ENCODE measurements at regions not wholly inside any gene's neighbourhood (a gene's known extent, or its start where the extent isn't known, plus 50 kb on each side); places are given as distances from the start of the nearest gene placed in this dataset.

GRCh38 chr5:176724472-176724871 is 77.2 kb downstream of the TSPAN17 start:
- no peak overlapping the region for H3K4me3 ChIP-seq (ENCODE audit: low read depth in 2 of 2, low read length in 2 of 2)
- ATAC-seq = no peak
- intact Hi-C loops (cut with micrococcal nuclease; ENCODE audit: unreplicated experiment) = no loop called here

GRCh38 chr5:176725521-176726280 is 78.4 kb downstream of the TSPAN17 start:
- intact Hi-C loops (cut with micrococcal nuclease; ENCODE audit: unreplicated experiment) = no loop called here
- no peak for DNase-seq (ENCODE audit: low read depth, low spot score)
- Histone ChIP-seq H3K9me3 (ENCODE audit: control insufficient read depth, insufficient read depth, low read depth, low read length) (no peaks in the 10 kb centered on the region), H3K4me1 (ENCODE audit: control insufficient read depth, insufficient read depth, low read length) (no peaks in the 10 kb centered on the region), H3K27me3 (ENCODE audit: control insufficient read depth, insufficient read depth, low read length) (no peaks in the 10 kb centered on the region), H3K4me3 (ENCODE audit: low read depth in 2 of 2, low read length in 2 of 2) (no peak overlapping the region), H3K36me3 (ENCODE audit: control insufficient read depth, insufficient read depth, low read length) (no peaks in the 10 kb centered on the region), H3K27ac (ENCODE audit: low read length) (no peak overlapping the region)
- POLR2A ChIA-PET = no interaction called here
- ATAC-seq = no peak
- TF ChIP-seq TCF7L2 (IDR thresholded peaks at IDR 0.05; ENCODE audit: low read depth, low read length) (no peak), SIN3A (IDR thresholded peaks at IDR 0.05; ENCODE audit: borderline replicate concordance, insufficient read depth, low read depth, low read length) (no peak), REST (IDR thresholded peaks at IDR 0.05; ENCODE audit: insufficient read depth in 1 of 2, low read depth in 2 of 2, low read length in 1 of 2) (no peak), CTCF (IDR thresholded peaks at IDR 0.05) (no peak), POLR2AphosphoS5 (IDR thresholded peaks at IDR 0.05; ENCODE audit: low read depth, low read length) (no peak)
- CTCF ChIA-PET = interaction anchor here (0.6 kb wide), 2 partner anchors 100 to 128 kb away, joined by 3 to 9 read pairs; no protein-coding TSS in a partner anchor
- BruUV-seq (replicated peaks) = no TSS peak
- in situ Hi-C loops (cut with HindIII; ENCODE audit: low pct_unique_long_range_greater_than_20kb, low sequenced_read_pairs) = no loop called here

More at GRCh38 chr5:176724472-176724871, 77.2 kb downstream of the TSPAN17 start:
- in situ Hi-C loops (cut with HindIII; ENCODE audit: low pct_unique_long_range_greater_than_20kb, low sequenced_read_pairs) = no loop called here
- DNase-seq (ENCODE audit: low read depth, low spot score) = no peak
- ChIA-PET POLR2A (interaction anchor here (0.5 kb wide), 1 partner anchor 270 kb away, joined by 19 read pairs; no protein-coding TSS in a partner anchor), CTCF (interaction anchor here (0.6 kb wide), 1 partner anchor 304 kb away, joined by 7 read pairs; no protein-coding TSS in a partner anchor)
- no peaks in the 10 kb centered on the region for H3K4me1 ChIP-seq (ENCODE audit: control insufficient read depth, insufficient read depth, low read length)
- H3K36me3 ChIP-seq (ENCODE audit: control insufficient read depth, insufficient read depth, low read length) = no peaks in the 10 kb centered on the region
- TF ChIP-seq SIN3A (IDR thresholded peaks at IDR 0.05; ENCODE audit: borderline replicate concordance, insufficient read depth, low read depth, low read length) (no peak), POLR2AphosphoS5 (IDR thresholded peaks at IDR 0.05; ENCODE audit: low read depth, low read length) (no peak), CTCF (IDR thresholded peaks at IDR 0.05) (no peak), TCF7L2 (IDR thresholded peaks at IDR 0.05; ENCODE audit: low read depth, low read length) (no peak), REST (IDR thresholded peaks at IDR 0.05; ENCODE audit: insufficient read depth in 1 of 2, low read depth in 2 of 2, low read length in 1 of 2) (no peak)
- no TSS peak for BruUV-seq (replicated peaks)
- H3K27me3 ChIP-seq (ENCODE audit: control insufficient read depth, insufficient read depth, low read length) = no peaks in the 10 kb centered on the region
- no peak overlapping the region for H3K27ac ChIP-seq (ENCODE audit: low read length)
- no peaks in the 10 kb centered on the region for H3K9me3 ChIP-seq (ENCODE audit: control insufficient read depth, insufficient read depth, low read depth, low read length)
